GM12878 (cell line): ENCODE measurements at regions not wholly inside any gene's neighbourhood (a gene's known extent, or its start where the extent isn't known, plus 50 kb on each side); places are given as distances from the start of the nearest gene placed in this dataset.

Experiments used
- ATAC-seq: fragments of 200-7000 bp; cut with Tn5 transposase; 3 replicates; pipeline ENCODE4 v1.9.1; 2020; ENCODE audit warnings: mild to moderate bottlenecking, moderate library complexity
- BruUV-seq: library from RNA; stranded (reverse); fragments of 400-500 nt; replicated peaks from 2 replicates; lab custom pipeline; 2021; lab: Mats Ljungman, UMichigan
- CTCF ChIA-PET: fragments of 300-600 bp; sonication (Branson Sonifier 250); formaldehyde crosslinking; extraction: SDS; loops from one replicate; lab custom pipeline; 2021; ENCODE audit warnings: inconsistent platforms; lab: Yijun Ruan, JAX
- POLR2A ChIA-PET: fragments of 350-600 bp; formaldehyde crosslinking; extraction: SDS; loops from one replicate; lab custom pipeline; 2021; ENCODE audit warnings: inconsistent platforms; lab: Charles Lee
- RAD21 ChIA-PET: fragments of 300-600 bp; sonication (Branson Sonifier 250); formaldehyde crosslinking; loops from one replicate; lab custom pipeline; 2023; ENCODE audit warnings: antibody characterized with exemption; ENCODE audit not compliant: unreplicated experiment; lab: Charles Lee
- SMC1A ChIA-PET: fragments of 300-600 bp; sonication (Branson Sonifier 250); formaldehyde crosslinking; loops from one replicate; lab custom pipeline; 2023; ENCODE audit not compliant: unreplicated experiment, uncharacterized antibody; lab: Charles Lee
- DNase-seq: peaks from one replicate; pipeline ENCODE4 v3.0.0-alpha.2; 2011; ENCODE audit warnings: low read depth, low spot score
- FAIRE-seq: peaks from 3 replicates; lab custom pipeline; 2011; peaks lifted over from hg19 to GRCh38; lab: Jason Lieb, UNC
- H2AFZ ChIP-seq: 2 replicates; pipeline ENCODE4 v1.6.0; 2011; ENCODE audit warnings: low read depth, low read length, control low read depth; ENCODE audit not compliant: control insufficient read depth
- H3K27ac ChIP-seq: 2 replicates; pipeline ENCODE4 v1.5.1; 2011; ENCODE audit warnings: control low read depth; ENCODE audit not compliant: control insufficient read depth, insufficient read depth
- H3K27me3 ChIP-seq, 2 experiments: replicated peaks in 1 of 2; 2 replicates each; pipeline versions ENCODE4 v1.6.0 to v1.6.1; 2011; ENCODE audit warnings: low read length in 1 of 2; ENCODE audit not compliant: control insufficient read depth in 2 of 2, insufficient read depth in 2 of 2
- H3K36me3 ChIP-seq, 2 experiments: 2 replicates each; pipeline ENCODE4 v1.5.1; 2011; ENCODE audit warnings: low read length in 1 of 2; ENCODE audit not compliant: control insufficient read depth in 2 of 2, insufficient read depth in 2 of 2
- H3K4me1 ChIP-seq: 2 replicates; pipeline ENCODE4 v1.6.1; 2011; ENCODE audit warnings: mild to moderate bottlenecking, low read length, moderate library complexity, mixed read lengths; ENCODE audit not compliant: control insufficient read depth, insufficient read depth
- H3K4me2 ChIP-seq: 2 replicates; pipeline ENCODE4 v1.6.0; 2011; ENCODE audit warnings: control low read depth; ENCODE audit not compliant: control insufficient read depth, insufficient read depth
- H3K4me3 ChIP-seq: fragments of 200-600 bp; sonication (generic); 2 replicates; pipeline ENCODE4 v1.5.1; 2016
- H3K79me2 ChIP-seq: 2 replicates; pipeline ENCODE4 v1.6.0; 2011; ENCODE audit warnings: low read length; ENCODE audit not compliant: control insufficient read depth, insufficient read depth
- H3K9ac ChIP-seq: 2 replicates; pipeline ENCODE4 v1.8.0; 2011; ENCODE audit warnings: low read length, control low read depth, mixed read lengths; ENCODE audit not compliant: control insufficient read depth, insufficient read depth
- H3K9me3 ChIP-seq: replicated peaks from 3 replicates; pipeline ENCODE4 v1.5.1; 2011; ENCODE audit warnings: mild to moderate bottlenecking, low read length; ENCODE audit not compliant: control insufficient read depth, insufficient read depth
- H4K20me1 ChIP-seq: 2 replicates; pipeline ENCODE4 v1.6.0; 2011; ENCODE audit not compliant: control insufficient read depth, insufficient read depth
- CTCF ChIP-seq, 3 experiments: IDR thresholded peaks in 2 of 3; conservative IDR thresholded peaks in 1 of 3; 2 replicates each; pipeline ENCODE4 v1.5.1; 2011; ENCODE audit warnings: low read depth in 3 of 3, low read length in 3 of 3, mild to moderate bottlenecking in 3 of 3, control low read depth in 2 of 3, moderate library complexity in 2 of 3, inconsistent platforms in 1 of 3, mixed read lengths in 1 of 3; ENCODE audit not compliant: control insufficient read depth in 2 of 3, insufficient read depth in 1 of 3; ENCODE audit errors: extremely low read depth in 1 of 3
- RAD21 ChIP-seq: IDR thresholded peaks from 2 replicates; pipeline ENCODE4 v1.6.1; 2011; ENCODE audit warnings: mild to moderate bottlenecking, low read depth, low read length, moderate library complexity; ENCODE audit not compliant: insufficient read depth
- SKIL ChIP-seq: fragments of 450-650 bp; IDR thresholded peaks from 2 replicates; pipeline ENCODE4 v1.6.1; 2017; ENCODE audit warnings: mild to moderate bottlenecking, low read depth, inconsistent platforms; ENCODE audit not compliant: poor library complexity, severe bottlenecking
- SMC3 ChIP-seq: IDR thresholded peaks from 2 replicates; pipeline ENCODE4 v1.6.1; 2011; ENCODE audit warnings: low read length, improper control_type of control experiment, borderline replicate concordance
- WGBS: methylation state at CpG from one replicate; pipeline ENCODE4 v1.1.6; 2016; ENCODE audit warnings: low lambda C conversion rate; ENCODE audit not compliant: insufficient replicate concordance, insufficient coverage; ENCODE audit errors: missing lambda C conversion rate; 5-methylcytosine and 5-hydroxymethylcytosine counted together
- in situ Hi-C: fragments of 300-500 bp; cut with MboI; formaldehyde crosslinking; loops from 9 replicates; pipeline ENCODE4 v1.14.3; 2018; ENCODE audit warnings: mixed read lengths
- intact Hi-C: fragments of 100-400 bp; cut with micrococcal nuclease; formaldehyde crosslinking; loops from one replicate; pipeline ENCODE4 v1.14.2; 2022; ENCODE audit not compliant: unreplicated experiment

- POLR2A ChIA-PET: no interaction called here
- Histone ChIP-seq H3K36me3 (no peaks in the 10 kb centered on the region), H3K4me2 (no peak overlapping the region), H3K4me1 (no peaks in the 10 kb centered on the region), H2AFZ (no peak overlapping the region), H4K20me1 (no peaks in the 10 kb centered on the region), H3K79me2 (no peaks in the 10 kb centered on the region), H3K27me3 (peaks cover 2 to 9% of the 10 kb centered on the region in 2 experiments), H3K9me3 (no peaks in the 10 kb centered on the region)
- in situ Hi-C loops: no loop called here
- FAIRE-seq: no peak
- RAD21 ChIA-PET: interaction anchor here (1.1 kb wide), 1 partner anchor 538 kb away, joined by 3 read pairs; no protein-coding TSS in a partner anchor
- ATAC-seq: peak; percentile 70
- SMC1A ChIA-PET: no interaction called here
- TF ChIP-seq CTCF (IDR thresholded peaks at IDR 0.05 in 2 of 3, conservative IDR thresholded peaks at IDR 0.05 in 1 of 3; ENCODE audit: control insufficient read depth in 2 of 3, extremely low read depth in 1 of 3, insufficient read depth in 1 of 3, low read depth in 3 of 3, low read length in 3 of 3) (peak; percentile 21 to 32 (median 22); a peak in 2 of 6 replicates), RAD21 (0 out of 2 replicates have a peak, but pooled peaks have one; percentile 16), SKIL (no peak), SMC3 (peak; percentile 17; the same call in 1 of the 2 replicates)
- TF ChIP-seq, all 136 proteins: peak for 3
- no TSS peak for BruUV-seq
- intact Hi-C loops: no loop called here
- 24% methylated on average over 6 of the region's 6 CpGs for WGBS
- Histone ChIP-seq H3K9ac (no peak overlapping the region), H3K4me3 (no peak overlapping the region), H3K27ac (no peak overlapping the region)
- DNase-seq: no peak
- CTCF ChIA-PET: interaction anchor here (1.1 kb wide), 1 partner anchor 8 kb away, joined by 3 read pairs; no protein-coding TSS in a partner anchor
Measured at GRCh38 chr2:128714851-128715312, 396.2 kb upstream of the HS6ST1 start.
